ENCODE measurements at regions not wholly inside any gene's neighbourhood (a gene's known extent, or its start where the extent isn't known, plus 50 kb on each side); places are given as distances from the start of the nearest gene placed in this dataset.

GRCh38 chr12:105748806-105749600 lies 389.8 kb downstream of the NUAK1 start:
- TF ChIP-seq POLR2A (IDR thresholded peaks at IDR 0.05) (no peak), CTCF (IDR thresholded peaks at IDR 0.05) (no peak)

All from uterus (tissue), 2 donors.